ENCODE measurements at regions not wholly inside any gene's neighbourhood (a gene's known extent, or its start where the extent isn't known, plus 50 kb on each side); places are given as distances from the start of the nearest gene placed in this dataset.

- H3K27ac ChIP-seq, result no peak overlapping the region
- no peak for ATAC-seq
- no peaks in the 10 kb centered on the region for H3K9me3 ChIP-seq
- H3K4me3 ChIP-seq, result no peak overlapping the region
- H3K4me1 ChIP-seq, result peaks cover 0 to 6% (median 0%) of the 10 kb centered on the region in 3 donors
- intact Hi-C loops (cut with DNase I), result no loop called here
- TF ChIP-seq CTCF (IDR thresholded peaks at IDR 0.05), result no peak
- no peak for FAIRE-seq
- DNase-seq, result no peak
- no peaks in the 10 kb centered on the region for H3K36me3 ChIP-seq
- peaks cover 0 to 3% (median 0%) of the 10 kb centered on the region in 4 donors for H3K27me3 ChIP-seq
Measured at GRCh38 chr9:115492869-115493268, 374.9 kb upstream of the TNC start.

GRCh38 chr9:115494393-115494792 is 376.4 kb upstream of the TNC start:
- Histone ChIP-seq H3K4me3 (no peak overlapping the region), H3K9me3 (no peaks in the 10 kb centered on the region), H3K36me3 (no peaks in the 10 kb centered on the region), H3K27ac (no peak overlapping the region), H3K4me1 (peaks cover 0 to 6% (median 0%) of the 10 kb centered on the region in 3 donors), H3K27me3 (peaks cover 0 to 3% (median 0%) of the 10 kb centered on the region in 4 donors)
- DNase-seq (no peak), ATAC-seq (no peak), FAIRE-seq (no peak)
- intact Hi-C loops (cut with DNase I), result no loop called here
- WGBS, 2 donors, result 0 to 76% methylated on average over 1 of the region's 1 CpG
- TF ChIP-seq CTCF (IDR thresholded peaks at IDR 0.05), result no peak

GRCh38 chr9:115495052-115495635 is 377.2 kb upstream of the TNC start:
- Histone ChIP-seq H3K4me3 (no peak overlapping the region), H3K9me3 (no peaks in the 10 kb centered on the region), H3K27me3 (peaks cover 0 to 3% (median 0%) of the 10 kb centered on the region in 4 donors), H3K27ac (no peak overlapping the region), H3K36me3 (no peaks in the 10 kb centered on the region), H3K4me1 (peaks cover 0 to 6% (median 0%) of the 10 kb centered on the region in 3 donors)
- intact Hi-C loops (cut with DNase I), result no loop called here
- DNase-seq (no peak), ATAC-seq (peak; percentile 56 to 90 (median 84)), FAIRE-seq (no peak)
- TF ChIP-seq CTCF (IDR thresholded peaks at IDR 0.05), result no peak
- WGBS, 2 donors, result 8 to 12% methylated on average over 6 of the region's 6 CpGs

- Histone ChIP-seq H3K27me3 (peaks cover 0 to 3% (median 0%) of the 10 kb centered on the region in 4 donors), H3K36me3 (no peaks in the 10 kb centered on the region), H3K4me3 (no peak overlapping the region), H3K9me3 (no peaks in the 10 kb centered on the region), H3K27ac (no peak overlapping the region), H3K4me1 (peaks cover 0 to 6% (median 0%) of the 10 kb centered on the region in 3 donors)
- no peak for DNase-seq
- TF ChIP-seq CTCF (IDR thresholded peaks at IDR 0.05), result no peak
- peak in 1 of 4 donors; percentile 11 for ATAC-seq
- no peak for FAIRE-seq
- intact Hi-C loops (cut with DNase I), result no loop called here
Measured at GRCh38 chr9:115495836-115496235, 377.9 kb upstream of the TNC start.

GRCh38 chr9:115498303-115498702 is 380.3 kb upstream of the TNC start:
- ATAC-seq (no peak), DNase-seq (no peak), FAIRE-seq (no peak)
- TF ChIP-seq CTCF (IDR thresholded peaks at IDR 0.05), result no peak
- 69 to 73% methylated on average over 4 of the region's 4 CpGs for WGBS, 2 donors
- Histone ChIP-seq H3K27me3 (no peaks in the 10 kb centered on the region), H3K36me3 (no peaks in the 10 kb centered on the region), H3K4me1 (peaks cover 0 to 6% (median 0%) of the 10 kb centered on the region in 3 donors), H3K9me3 (no peaks in the 10 kb centered on the region), H3K27ac (no peak overlapping the region), H3K4me3 (no peak overlapping the region)
- intact Hi-C loops (cut with DNase I), result no loop called here
